Stimulated activated CD4-positive, alpha-beta T cell treated with anti-CD3 and anti-CD28 coated beads, Interleukin-4, amount 100 ng/mL, for 24 hours (primary cell): ENCODE measurements at regions not wholly inside any gene's neighbourhood (a gene's known extent, or its start where the extent isn't known, plus 50 kb on each side); places are given as distances from the start of the nearest gene placed in this dataset.
A peak's percentile ranks its signal among the peaks of the same experiment; 100 is the strongest.
"Not testable (repeated sequence)": the region's sequence is repeated elsewhere in the genome, so short reads cannot be mapped to it uniquely, and the experiment has no call there.

ENCODE experiments used
- DNase-seq: peaks from one replicate; pipeline ENCODE4 v3.0.0-alpha.2; 2020

GRCh38 chr7:65145008-65145407, 138.5 kb upstream of the ERV3-1 start:
- not testable (repeated sequence) for DNase-seq

- DNase-seq = not testable (repeated sequence)
These were observed 138.1 kb upstream of the ERV3-1 start for GRCh38 chr7:65144557-65144956.

GRCh38 chr7:65144119-65144518, 137.6 kb upstream of the ERV3-1 start:
- DNase-seq = not testable (repeated sequence)

- DNase-seq = not testable (repeated sequence)
These were observed 135.4 kb upstream of the ERV3-1 start for GRCh38 chr7:65141894-65142293.

GRCh38 chr7:65141405-65141778, 134.9 kb upstream of the ERV3-1 start:
- not testable (repeated sequence) for DNase-seq

GRCh38 chr7:65140543-65141404, 134.3 kb upstream of the ERV3-1 start:
- DNase-seq = not testable (repeated sequence)

GRCh38 chr7:65136850-65137249, 130.4 kb upstream of the ERV3-1 start:
- not testable (repeated sequence) for DNase-seq

- DNase-seq = not testable (repeated sequence)
These were observed 126.6 kb upstream of the ERV3-1 start for GRCh38 chr7:65133087-65133486.

- not testable (repeated sequence) for DNase-seq
These were observed 125.8 kb upstream of the ERV3-1 start for GRCh38 chr7:65132256-65132655.

- DNase-seq = not testable (repeated sequence)
These were observed 120.9 kb upstream of the ERV3-1 start for GRCh38 chr7:65127364-65127763.

GRCh38 chr7:65124600-65124999, 118.1 kb upstream of the ERV3-1 start:
- not testable (repeated sequence) for DNase-seq

GRCh38 chr7:65105650-65106203, 99.2 kb upstream of the ERV3-1 start:
- DNase-seq = not testable (repeated sequence)

GRCh38 chr7:65100499-65100898, 94.0 kb upstream of the ERV3-1 start:
- DNase-seq = not testable (repeated sequence)

GRCh38 chr7:65081669-65082055, 75.2 kb upstream of the ERV3-1 start:
- DNase-seq = not testable (repeated sequence)

- peak; percentile 92 for DNase-seq
These were observed 74.5 kb upstream of the ERV3-1 start for GRCh38 chr7:65080799-65081668.

GRCh38 chr7:65074959-65075358, 68.5 kb upstream of the ERV3-1 start:
- not testable (repeated sequence) for DNase-seq

- not testable (repeated sequence) for DNase-seq
These were observed 66.7 kb upstream of the ERV3-1 start for GRCh38 chr7:65073160-65073559.

- DNase-seq = not testable (repeated sequence)
These were observed 65.5 kb upstream of the ERV3-1 start for GRCh38 chr7:65071854-65072431.

- DNase-seq = not testable (repeated sequence)
These were observed 63.0 kb upstream of the ERV3-1 start for GRCh38 chr7:65069476-65069875.

GRCh38 chr7:65062566-65062965, 56.1 kb upstream of the ERV3-1 start:
- DNase-seq = not testable (repeated sequence)

GRCh38 chr7:65059247-65059646, 52.8 kb upstream of the ERV3-1 start:
- DNase-seq = not testable (repeated sequence)
